A549 (cell line): ENCODE measurements at regions not wholly inside any gene's neighbourhood (a gene's known extent, or its start where the extent isn't known, plus 50 kb on each side); places are given as distances from the start of the nearest gene placed in this dataset.

Experiments
- ATAC-seq, 2 experiments: fragments of 200-7000 bp in 1 of 2; fragments of >200 bp in 1 of 2; cut with Nextera tagmentation in 1 of 2; cut with Tn5 transposase in 1 of 2; 3 replicates each; pipeline versions ENCODE4 v1.8.0 to v1.9.1; 2018 to 2020; ENCODE audit warnings: mild to moderate bottlenecking in 1 of 2, moderate library complexity in 1 of 2
- CTCF ChIA-PET: fragments of 300-600 bp; sonication (Branson Sonifier 250); formaldehyde crosslinking; extraction: SDS; loops from one replicate; lab custom pipeline; 2021; ENCODE audit warnings: antibody characterized with exemption, inconsistent platforms; lab: Yijun Ruan, JAX
- POLR2A ChIA-PET: fragments of 350-600 bp; formaldehyde crosslinking; extraction: SDS; loops from one replicate; lab custom pipeline; 2021; ENCODE audit warnings: antibody characterized with exemption, inconsistent platforms; lab: Yijun Ruan, JAX
- DNase-seq, 2 experiments: peaks; one replicate each; pipeline versions ENCODE4 v3.0.0 to v3.0.0-alpha.2; 2011 to 2016; ENCODE audit warnings: low read depth in 1 of 2, low spot score in 1 of 2
- FAIRE-seq: peaks from 2 replicates; lab custom pipeline; 2011; peaks lifted over from hg19 to GRCh38; lab: Jason Lieb, UNC
- H3K27ac ChIP-seq, 2 experiments: fragments of >200 bp; sonication (Bioruptor Twin); formaldehyde crosslinking; 3 replicates each; pipeline ENCODE4 v1.5.1; 2016 to 2017
- H3K4me1 ChIP-seq: fragments of >200 bp; sonication (Bioruptor Twin); formaldehyde crosslinking; 3 replicates; pipeline ENCODE4 v1.6.1; 2016
- H3K4me2 ChIP-seq: fragments of >200 bp; sonication (Bioruptor Twin); formaldehyde crosslinking; 3 replicates; pipeline ENCODE4 v1.6.1; 2016
- H3K4me3 ChIP-seq: fragments of >200 bp; sonication (Bioruptor Twin); formaldehyde crosslinking; 3 replicates; pipeline ENCODE4 v1.5.1; 2016
- H3K9me3 ChIP-seq: fragments of >200 bp; sonication (Bioruptor Twin); formaldehyde crosslinking; 3 replicates; pipeline ENCODE4 v1.6.1; 2016
- EHF ChIP-seq: fragments of 250-450 bp; sonication (Bioruptor Pico); IDR thresholded peaks from 2 replicates; pipeline ENCODE4 v1.5.0; 2020; ENCODE audit warnings: mild to moderate bottlenecking
- EP300 ChIP-seq, 2 experiments: fragments of >200 bp; sonication (Bioruptor Twin); formaldehyde crosslinking; IDR thresholded peaks; 2 replicates in 1 of 2; 3 replicates in 1 of 2; pipeline ENCODE4 v1.6.1; 2016 to 2017
- FOSB ChIP-seq: fragments of 250-450 bp; sonication (Bioruptor Pico); IDR thresholded peaks from 2 replicates; pipeline ENCODE4 v1.5.0; 2020; ENCODE audit warnings: mild to moderate bottlenecking, moderate library complexity
- HEYL ChIP-seq: fragments of 250-450 bp; sonication (Bioruptor Pico); IDR thresholded peaks from 2 replicates; pipeline ENCODE4 v1.8.0; 2021; ENCODE audit warnings: mild to moderate bottlenecking, moderate library complexity
- HOXB5 ChIP-seq: fragments of 250-450 bp; sonication (Bioruptor Pico); IDR thresholded peaks from 2 replicates; pipeline ENCODE4 v1.5.0; 2020; ENCODE audit warnings: mild to moderate bottlenecking, moderate library complexity
- KDM1A ChIP-seq: fragments of 200-600 bp; sonication (generic); IDR thresholded peaks from 2 replicates; pipeline ENCODE4 v1.6.1; 2016; ENCODE audit warnings: low read depth, mild to moderate bottlenecking
- MYC ChIP-seq: IDR thresholded peaks from 2 replicates; pipeline ENCODE4 v1.6.1; 2012; ENCODE audit warnings: mild to moderate bottlenecking, inconsistent platforms, low read length, improper control_type of control experiment, borderline replicate concordance
- NFE2L2 ChIP-seq: fragments of 150-350 bp; conservative IDR thresholded peaks from 2 replicates; pipeline ENCODE4 v1.6.1; 2014; ENCODE audit warnings: low read length
- NR3C1 ChIP-seq: fragments of >200 bp; sonication (Bioruptor Twin); formaldehyde crosslinking; IDR thresholded peaks from 3 replicates; pipeline ENCODE4 v1.6.1; 2017
- POLR2AphosphoS2 ChIP-seq: conservative IDR thresholded peaks from 2 replicates; pipeline ENCODE4 v1.6.1; 2012; ENCODE audit warnings: low read length, improper control_type of control experiment, inconsistent platforms
- RFX5 ChIP-seq: fragments of 450-650 bp; IDR thresholded peaks from 2 replicates; pipeline ENCODE4 v1.7.1; 2014; ENCODE audit warnings: antibody characterized with exemption, mild to moderate bottlenecking, moderate library complexity
- TFCP2L1 ChIP-seq: fragments of 250-450 bp; sonication (Bioruptor Pico); IDR thresholded peaks from 2 replicates; pipeline ENCODE4 v1.5.0; 2021; ENCODE audit warnings: mild to moderate bottlenecking
- ZSCAN20 ChIP-seq: fragments of 250-450 bp; sonication (Bioruptor Pico); IDR thresholded peaks from 2 replicates; pipeline ENCODE4 v1.8.0; 2022; ENCODE audit warnings: mild to moderate bottlenecking, moderate library complexity
- WGBS: methylation state at CpG from one replicate; pipeline ENCODE4 v1.1.6; 2017; ENCODE audit errors: missing lambda C conversion rate; 5-methylcytosine and 5-hydroxymethylcytosine counted together
- TF ChIP-seq, protein P1 (sequence below): fragments of 150-350 bp; IDR thresholded peaks from 2 replicates; pipeline ENCODE4 v1.6.1; 2014; ENCODE audit warnings: low read depth, mild to moderate bottlenecking, low read length
- TF ChIP-seq, protein P2 (sequence below): fragments of 200-600 bp; sonication (generic); IDR thresholded peaks from 2 replicates; pipeline ENCODE4 v1.6.1; 2016; ENCODE audit warnings: antibody characterized with exemption, mild to moderate bottlenecking, moderate library complexity
- TF ChIP-seq, protein P3 (sequence below): fragments of >200 bp; sonication (Bioruptor Twin); formaldehyde crosslinking; IDR thresholded peaks from 3 replicates; pipeline ENCODE4 v1.6.1; 2016
- TF ChIP-seq, protein P4 (sequence below): IDR thresholded peaks from 2 replicates; pipeline ENCODE4 v1.6.1; 2012; ENCODE audit warnings: low read depth, borderline replicate concordance

DNA sequence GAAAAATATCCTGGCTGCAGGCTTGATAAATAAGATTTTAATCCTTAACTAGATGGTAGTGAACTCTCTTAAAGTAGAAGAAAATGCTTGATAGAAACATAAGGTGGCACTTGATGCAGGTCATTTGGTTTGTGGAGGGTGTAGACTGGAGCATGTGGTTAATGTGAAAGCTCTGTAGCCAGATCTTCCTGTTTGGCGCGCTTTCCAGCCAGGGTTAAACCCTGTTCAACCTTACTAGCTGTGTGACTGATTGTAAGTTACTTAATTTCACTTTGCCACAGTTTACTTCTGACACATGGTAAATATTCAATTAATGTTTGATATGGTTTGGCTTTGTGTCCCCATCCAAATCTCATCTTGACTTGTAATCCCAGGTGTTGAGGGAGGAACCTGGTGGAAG, 394.0 kb downstream of the REEP3 start:
- CTCF ChIA-PET, result no interaction called here
- DNase-seq (no peak), FAIRE-seq (no peak), ATAC-seq (no peak)
- no peaks in the 10 kb centered on the region for H3K9me3 ChIP-seq
- H3K4me2 ChIP-seq, result no peak overlapping the region
- no peak for TF ChIP-seq ZSCAN20
- TF ChIP-seq, all 56 proteins: peak for 0
- POLR2A ChIA-PET, result no interaction called here
- no peak overlapping the region for H3K4me3 ChIP-seq
- H3K27ac ChIP-seq, result no peak overlapping the region
- 10% methylated on average over 2 of the region's 2 CpGs for WGBS
- no peaks in the 10 kb centered on the region for H3K4me1 ChIP-seq

DNA sequence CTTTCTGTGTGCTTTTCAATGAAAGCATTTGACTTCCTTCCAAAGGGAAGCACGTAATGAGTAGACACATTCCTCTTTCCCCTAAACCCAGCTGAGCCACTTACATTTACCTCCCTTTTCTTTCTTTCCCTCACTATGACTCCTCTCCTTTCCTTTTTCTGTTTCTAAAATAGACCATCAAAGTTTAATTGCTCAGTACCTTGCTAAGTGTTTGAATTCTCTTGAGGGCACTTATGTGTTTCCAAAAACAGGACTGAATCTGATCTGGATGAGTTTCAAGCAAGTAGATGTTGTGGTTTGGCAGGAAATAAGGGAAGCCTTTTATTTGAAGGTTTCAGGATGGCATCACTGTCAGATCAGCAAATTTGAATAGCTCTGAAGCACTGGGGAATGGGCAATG, 396.2 kb downstream of the REEP3 start:
- POLR2A ChIA-PET, result no interaction called here
- Histone ChIP-seq H3K27ac (no peak overlapping the region), H3K4me3 (no peak overlapping the region), H3K4me2 (no peak overlapping the region), H3K9me3 (no peaks in the 10 kb centered on the region), H3K4me1 (no peaks in the 10 kb centered on the region)
- no peak for ATAC-seq
- CTCF ChIA-PET, result interaction anchor here (0.7 to 1.2 kb wide), 5 partner anchors 11 to 124 kb away, joined by 3 to 7 read pairs (median 3); no protein-coding TSS in a partner anchor
- FAIRE-seq, result no peak
- no peak for DNase-seq
- TF ChIP-seq EHF (CRISPR knock-in tag), result no peak
- TF ChIP-seq RFX5, result no peak
- TF ChIP-seq HEYL, result no peak
- no peak for TF ChIP-seq EP300 (IDR thresholded peaks at IDR 0.05)
- no peak for TF ChIP-seq HOXB5 (CRISPR knock-in tag)
- no peak for TF ChIP-seq KDM1A
- TF ChIP-seq, protein P1, sequence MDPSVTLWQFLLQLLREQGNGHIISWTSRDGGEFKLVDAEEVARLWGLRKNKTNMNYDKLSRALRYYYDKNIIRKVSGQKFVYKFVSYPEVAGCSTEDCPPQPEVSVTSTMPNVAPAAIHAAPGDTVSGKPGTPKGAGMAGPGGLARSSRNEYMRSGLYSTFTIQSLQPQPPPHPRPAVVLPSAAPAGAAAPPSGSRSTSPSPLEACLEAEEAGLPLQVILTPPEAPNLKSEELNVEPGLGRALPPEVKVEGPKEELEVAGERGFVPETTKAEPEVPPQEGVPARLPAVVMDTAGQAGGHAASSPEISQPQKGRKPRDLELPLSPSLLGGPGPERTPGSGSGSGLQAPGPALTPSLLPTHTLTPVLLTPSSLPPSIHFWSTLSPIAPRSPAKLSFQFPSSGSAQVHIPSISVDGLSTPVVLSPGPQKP, result no peak
- TF ChIP-seq MYC, result no peak
- TF ChIP-seq POLR2AphosphoS2, result no peak
- TF ChIP-seq, protein P2, sequence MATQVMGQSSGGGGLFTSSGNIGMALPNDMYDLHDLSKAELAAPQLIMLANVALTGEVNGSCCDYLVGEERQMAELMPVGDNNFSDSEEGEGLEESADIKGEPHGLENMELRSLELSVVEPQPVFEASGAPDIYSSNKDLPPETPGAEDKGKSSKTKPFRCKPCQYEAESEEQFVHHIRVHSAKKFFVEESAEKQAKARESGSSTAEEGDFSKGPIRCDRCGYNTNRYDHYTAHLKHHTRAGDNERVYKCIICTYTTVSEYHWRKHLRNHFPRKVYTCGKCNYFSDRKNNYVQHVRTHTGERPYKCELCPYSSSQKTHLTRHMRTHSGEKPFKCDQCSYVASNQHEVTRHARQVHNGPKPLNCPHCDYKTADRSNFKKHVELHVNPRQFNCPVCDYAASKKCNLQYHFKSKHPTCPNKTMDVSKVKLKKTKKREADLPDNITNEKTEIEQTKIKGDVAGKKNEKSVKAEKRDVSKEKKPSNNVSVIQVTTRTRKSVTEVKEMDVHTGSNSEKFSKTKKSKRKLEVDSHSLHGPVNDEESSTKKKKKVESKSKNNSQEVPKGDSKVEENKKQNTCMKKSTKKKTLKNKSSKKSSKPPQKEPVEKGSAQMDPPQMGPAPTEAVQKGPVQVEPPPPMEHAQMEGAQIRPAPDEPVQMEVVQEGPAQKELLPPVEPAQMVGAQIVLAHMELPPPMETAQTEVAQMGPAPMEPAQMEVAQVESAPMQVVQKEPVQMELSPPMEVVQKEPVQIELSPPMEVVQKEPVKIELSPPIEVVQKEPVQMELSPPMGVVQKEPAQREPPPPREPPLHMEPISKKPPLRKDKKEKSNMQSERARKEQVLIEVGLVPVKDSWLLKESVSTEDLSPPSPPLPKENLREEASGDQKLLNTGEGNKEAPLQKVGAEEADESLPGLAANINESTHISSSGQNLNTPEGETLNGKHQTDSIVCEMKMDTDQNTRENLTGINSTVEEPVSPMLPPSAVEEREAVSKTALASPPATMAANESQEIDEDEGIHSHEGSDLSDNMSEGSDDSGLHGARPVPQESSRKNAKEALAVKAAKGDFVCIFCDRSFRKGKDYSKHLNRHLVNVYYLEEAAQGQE, result no peak
- TF ChIP-seq NFE2L2, result no peak
- TF ChIP-seq FOSB (CRISPR knock-in tag), result no peak
- WGBS, result 0% methylated on average over 1 of the region's 1 CpG

DNA sequence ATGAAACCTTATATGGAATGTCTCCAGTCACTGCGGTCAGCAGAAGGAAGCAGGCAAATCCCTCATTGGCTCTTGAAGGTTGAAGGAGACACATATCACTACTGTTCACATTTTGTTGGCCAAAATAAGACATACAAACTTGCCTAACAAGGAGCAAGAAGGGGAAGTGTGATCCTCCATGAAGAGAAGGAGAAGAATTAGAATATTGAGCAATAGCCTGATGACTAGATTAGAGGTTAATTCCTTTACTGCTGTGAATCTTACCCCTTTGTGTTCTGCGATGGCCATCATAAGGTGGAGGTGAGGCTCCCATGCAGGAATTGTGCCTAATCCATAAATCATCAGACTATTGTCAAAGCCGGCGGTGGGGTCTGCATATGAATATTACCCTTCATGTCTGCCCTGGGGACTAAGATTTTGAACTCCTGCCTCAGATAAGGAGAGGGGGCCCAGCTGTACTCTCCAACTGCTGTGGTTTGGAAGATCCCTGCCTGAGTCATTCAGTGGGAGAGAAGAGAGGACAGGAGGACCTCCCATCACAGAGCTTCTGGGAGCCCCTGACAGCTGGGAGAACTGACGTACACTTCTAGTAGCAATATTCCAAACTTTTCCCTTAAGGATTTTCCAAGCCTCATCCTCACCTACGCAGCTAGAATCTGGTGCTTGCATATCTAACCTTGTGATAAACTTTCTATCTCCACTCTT, 398.5 kb downstream of the REEP3 start:
- no peak overlapping the region for H3K4me2 ChIP-seq
- ATAC-seq (no peak), DNase-seq (no peak), FAIRE-seq (no peak)
- 53% methylated on average over 6 of the region's 6 CpGs for WGBS
- H3K27ac ChIP-seq, result no peak overlapping the region
- ChIA-PET CTCF (interaction anchor here (1.2 kb wide), 1 partner anchor 12 kb away, joined by 3 read pairs; no protein-coding TSS in a partner anchor), POLR2A (no interaction called here)
- H3K9me3 ChIP-seq, result no peaks in the 10 kb centered on the region
- H3K4me3 ChIP-seq, result no peak overlapping the region
- TF ChIP-seq TFCP2L1 (CRISPR knock-in tag), result no peak
- H3K4me1 ChIP-seq, result no peaks in the 10 kb centered on the region

DNA sequence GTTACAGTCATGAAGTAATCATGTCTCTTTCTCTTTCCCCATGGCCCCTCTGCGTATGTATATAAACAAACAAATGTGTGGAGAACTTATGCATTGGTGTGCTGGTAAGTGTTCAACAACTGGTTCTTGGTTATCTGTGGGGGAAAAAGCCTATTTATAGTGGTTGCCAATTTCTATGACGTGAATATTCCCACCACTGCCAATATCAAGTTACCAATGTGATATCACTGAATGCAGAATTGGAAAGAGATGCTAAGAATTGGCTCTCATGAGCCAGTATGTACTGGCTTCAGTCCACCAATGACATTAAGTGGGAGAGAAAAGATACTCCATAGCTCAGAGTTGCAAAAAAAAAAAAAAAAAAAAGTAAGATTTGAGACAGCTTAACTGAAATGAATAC, 399.7 kb downstream of the REEP3 start:
- Histone ChIP-seq H3K27ac (no peak overlapping the region), H3K4me3 (no peak overlapping the region), H3K9me3 (no peaks in the 10 kb centered on the region), H3K4me1 (no peaks in the 10 kb centered on the region), H3K4me2 (no peak overlapping the region)
- CTCF ChIA-PET, result interaction anchor here (1.2 kb wide), 1 partner anchor 10 kb away, joined by 3 read pairs; no protein-coding TSS in a partner anchor
- DNase-seq (no peak), FAIRE-seq (no peak), ATAC-seq (no peak)
- POLR2A ChIA-PET, result interaction anchor here (0.6 kb wide), 1 partner anchor 23 kb away, joined by 6 read pairs; no protein-coding TSS in a partner anchor
- TF ChIP-seq, protein P3, sequence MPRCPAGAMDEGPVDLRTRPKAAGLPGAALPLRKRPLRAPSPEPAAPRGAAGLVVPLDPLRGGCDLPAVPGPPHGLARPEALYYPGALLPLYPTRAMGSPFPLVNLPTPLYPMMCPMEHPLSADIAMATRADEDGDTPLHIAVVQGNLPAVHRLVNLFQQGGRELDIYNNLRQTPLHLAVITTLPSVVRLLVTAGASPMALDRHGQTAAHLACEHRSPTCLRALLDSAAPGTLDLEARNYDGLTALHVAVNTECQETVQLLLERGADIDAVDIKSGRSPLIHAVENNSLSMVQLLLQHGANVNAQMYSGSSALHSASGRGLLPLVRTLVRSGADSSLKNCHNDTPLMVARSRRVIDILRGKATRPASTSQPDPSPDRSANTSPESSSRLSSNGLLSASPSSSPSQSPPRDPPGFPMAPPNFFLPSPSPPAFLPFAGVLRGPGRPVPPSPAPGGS, result no peak
- TF ChIP-seq NR3C1, result no peak
- TF ChIP-seq, protein P4, sequence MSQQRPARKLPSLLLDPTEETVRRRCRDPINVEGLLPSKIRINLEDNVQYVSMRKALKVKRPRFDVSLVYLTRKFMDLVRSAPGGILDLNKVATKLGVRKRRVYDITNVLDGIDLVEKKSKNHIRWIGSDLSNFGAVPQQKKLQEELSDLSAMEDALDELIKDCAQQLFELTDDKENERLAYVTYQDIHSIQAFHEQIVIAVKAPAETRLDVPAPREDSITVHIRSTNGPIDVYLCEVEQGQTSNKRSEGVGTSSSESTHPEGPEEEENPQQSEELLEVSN, result no peak
- 22% methylated on average over 2 of the region's 2 CpGs for WGBS
